ENCODE measurements at regions not wholly inside any gene's neighbourhood (a gene's known extent, or its start where the extent isn't known, plus 50 kb on each side); places are given as distances from the start of the nearest gene placed in this dataset.

- no peaks in the 10 kb centered on the region for H4K20me1 ChIP-seq (ENCODE audit: insufficient read depth, low read length)
- H2AFZ ChIP-seq (ENCODE audit: low read length) = no peak overlapping the region
- no peak overlapping the region for H3K4me3 ChIP-seq (replicated peaks in 1 of 3; ENCODE audit: insufficient read depth in 1 of 3, low read depth in 2 of 3, low read length in 3 of 3)
- H3K4me1 ChIP-seq (ENCODE audit: insufficient read depth, low read length) = no peaks in the 10 kb centered on the region
- H3K27me3 ChIP-seq (ENCODE audit: control insufficient read depth in 1 of 2, insufficient read depth in 2 of 2, low read length in 2 of 2) = no peaks in the 10 kb centered on the region
- H3K79me2 ChIP-seq (ENCODE audit: insufficient read depth, low read length) = no peaks in the 10 kb centered on the region
- ChIA-PET POLR2A (no interaction called here), CTCF (ENCODE audit: low intra/inter-chr PET ratio, low total read pairs) (no interaction called here)
- no peak for FAIRE-seq
- intact Hi-C loops (cut with micrococcal nuclease; ENCODE audit: unreplicated experiment) (no loop called here), in situ Hi-C loops (cut with HindIII; ENCODE audit: extremely low pct_ligation_motif_present, low pct_unique_long_range_greater_than_20kb) (no loop called here)
- no peak overlapping the region for H3K27ac ChIP-seq (ENCODE audit: extremely low read length, insufficient read depth, low read length)
- no peak for DNase-seq (ENCODE audit: low spot score)
- H3K9me3 ChIP-seq (ENCODE audit: low read length) = no peaks in the 10 kb centered on the region
- no peak overlapping the region for H3K9ac ChIP-seq (ENCODE audit: insufficient read depth, low read depth, low read length)
- no peak for ATAC-seq
- WGBS (ENCODE audit: low lambda C conversion rate) = 60% methylated on average over 4 of the region's 4 CpGs
- H3K4me2 ChIP-seq (ENCODE audit: low read depth, low read length) = no peak overlapping the region
- no TSS peak for BruUV-seq (replicated peaks)
- TF ChIP-seq ATF7 (IDR thresholded peaks at IDR 0.05) (peak; percentile 84), ATF7 (CRISPR knock-in tag; IDR thresholded peaks at IDR 0.05) (no peak), PITX1 (CRISPR knock-in tag; IDR thresholded peaks at IDR 0.05) (no peak)
- H3K36me3 ChIP-seq (replicated peaks in 1 of 2; ENCODE audit: control insufficient read depth in 1 of 2, insufficient read depth in 2 of 2, low read length in 2 of 2) = no peaks in the 10 kb centered on the region
These were observed 1297.0 kb upstream of the TENM3 start for GRCh38 chr4:180946188-180946587.

GRCh38 chr4:180947425-180947824 is 1295.8 kb upstream of the TENM3 start:
- TF ChIP-seq ATF7 (IDR thresholded peaks at IDR 0.05) (peak; percentile 39; the same call in 1 of the 2 replicates), ATF7 (CRISPR knock-in tag; IDR thresholded peaks at IDR 0.05) (no peak), SP140L (CRISPR knock-in tag; IDR thresholded peaks at IDR 0.05; ENCODE audit: borderline replicate concordance) (no peak)
- Histone ChIP-seq H3K27me3 (ENCODE audit: control insufficient read depth in 1 of 2, insufficient read depth in 2 of 2, low read length in 2 of 2) (no peaks in the 10 kb centered on the region), H3K36me3 (replicated peaks in 1 of 2; ENCODE audit: control insufficient read depth in 1 of 2, insufficient read depth in 2 of 2, low read length in 2 of 2) (no peaks in the 10 kb centered on the region), H3K4me1 (ENCODE audit: insufficient read depth, low read length) (no peaks in the 10 kb centered on the region), H3K27ac (ENCODE audit: extremely low read length, insufficient read depth, low read length) (no peak overlapping the region), H4K20me1 (ENCODE audit: insufficient read depth, low read length) (no peaks in the 10 kb centered on the region), H3K4me3 (replicated peaks in 1 of 3; ENCODE audit: insufficient read depth in 1 of 3, low read depth in 2 of 3, low read length in 3 of 3) (no peak overlapping the region), H3K9ac (ENCODE audit: insufficient read depth, low read depth, low read length) (no peak overlapping the region), H3K79me2 (ENCODE audit: insufficient read depth, low read length) (no peaks in the 10 kb centered on the region), H3K9me3 (ENCODE audit: low read length) (no peaks in the 10 kb centered on the region), H2AFZ (ENCODE audit: low read length) (no peak overlapping the region), H3K4me2 (ENCODE audit: low read depth, low read length) (no peak overlapping the region)
- DNase-seq (ENCODE audit: low spot score) = no peak
- WGBS (ENCODE audit: low lambda C conversion rate) = 2% methylated on average over 5 of the region's 5 CpGs
- BruUV-seq (replicated peaks) = no TSS peak
- ATAC-seq = no peak
- CTCF ChIA-PET (ENCODE audit: low intra/inter-chr PET ratio, low total read pairs) = no interaction called here
- in situ Hi-C loops (cut with HindIII; ENCODE audit: extremely low pct_ligation_motif_present, low pct_unique_long_range_greater_than_20kb) (no loop called here), intact Hi-C loops (cut with micrococcal nuclease; ENCODE audit: unreplicated experiment) (no loop called here)
- POLR2A ChIA-PET = no interaction called here
- FAIRE-seq = no peak

Data from HepG2 (cell line).